B cell (primary cell): ENCODE measurements at regions not wholly inside any gene's neighbourhood (a gene's known extent, or its start where the extent isn't known, plus 50 kb on each side); places are given as distances from the start of the nearest gene placed in this dataset.

ENCODE experiments used
- ATAC-seq: fragments of 200-7000 bp; cut with Tn5 transposase; one replicate; pipeline ENCODE4 v1.10.0; 2021; ENCODE audit warnings: low read depth, mild to moderate bottlenecking, moderate number of reproducible peaks, moderate library complexity
- CTCF ChIA-PET: fragments of 350-600 bp; sonication (Branson Sonifier 250); formaldehyde crosslinking; loops from one replicate; lab custom pipeline; 2021; ENCODE audit warnings: antibody characterized with exemption, inconsistent platforms; lab: Charles Lee
- POLR2A ChIA-PET: fragments of 350-600 bp; sonication (Branson Sonifier 250); formaldehyde crosslinking; loops from one replicate; lab custom pipeline; 2021; ENCODE audit warnings: antibody characterized with exemption; lab: Charles Lee
- DNase-seq: peaks from one replicate; pipeline ENCODE4 v3.0.0; 2013
- H2AFZ ChIP-seq: 2 replicates; pipeline ENCODE4 v1.6.1; 2012; ENCODE audit warnings: mild to moderate bottlenecking, low read depth, low read length; ENCODE audit not compliant: insufficient read depth, poor library complexity, severe bottlenecking
- H3K27ac ChIP-seq, 2 donors: 1 replicate in 1 of 2; 2 replicates in 1 of 2; pipeline ENCODE4 v1.5.1; 2012 to 2013; ENCODE audit warnings: low read length in 2 of 2, mild to moderate bottlenecking in 2 of 2, moderate library complexity in 1 of 2
- H3K27me3 ChIP-seq, 4 experiments: fragments of 200-600 bp in 1 of 4; sonication (generic) in 1 of 4; replicated peaks in 1 of 4; 1 replicate in 2 of 4; 2 replicates in 2 of 4; pipeline versions ENCODE4 v1.6.1 to v1.7.0; 2013 to 2016; ENCODE audit warnings: low read length in 3 of 4, mild to moderate bottlenecking in 2 of 4, mixed read lengths in 1 of 4, moderate library complexity in 1 of 4; ENCODE audit not compliant: insufficient read depth in 4 of 4, control insufficient read depth in 3 of 4; ENCODE audit errors: control extremely low read depth in 1 of 4
- H3K36me3 ChIP-seq, 2 experiments: replicated peaks in 1 of 2; 1 replicate in 1 of 2; 2 replicates in 1 of 2; pipeline versions ENCODE4 v1.6.1 to v1.7.1; 2013; ENCODE audit warnings: low read length in 1 of 2; ENCODE audit not compliant: insufficient read depth in 2 of 2, control insufficient read depth in 1 of 2; ENCODE audit errors: control extremely low read depth in 1 of 2, extremely low read depth in 1 of 2
- H3K4me1 ChIP-seq, 2 donors: fragments of 200-600 bp in 1 of 2; sonication (generic) in 1 of 2; 1 replicate in 1 of 2; 2 replicates in 1 of 2; pipeline versions ENCODE4 v1.5.1 to v1.6.1; 2013 to 2017; ENCODE audit warnings: low read length in 2 of 2; ENCODE audit not compliant: control insufficient read depth in 2 of 2, insufficient read depth in 2 of 2
- H3K4me2 ChIP-seq: replicated peaks from 2 replicates; pipeline ENCODE3; 2012; ENCODE audit warnings: mild to moderate bottlenecking, low read depth, low read length; ENCODE audit not compliant: poor library complexity, severe bottlenecking
- H3K4me3 ChIP-seq, 5 experiments: fragments of 200-600 bp in 1 of 5; sonication (generic) in 1 of 5; 1 replicate in 3 of 5; 2 replicates in 2 of 5; pipeline versions ENCODE4 v1.5.1 to v1.7.0; 2011 to 2016; ENCODE audit warnings: low read length in 4 of 5, mild to moderate bottlenecking in 4 of 5, low read depth in 2 of 5, control low read depth in 1 of 5, moderate library complexity in 1 of 5; ENCODE audit not compliant: insufficient read depth in 1 of 5; ENCODE audit errors: control extremely low read depth in 1 of 5, extremely low read depth in 1 of 5
- H3K79me2 ChIP-seq: fragments of 200-600 bp; sonication (generic); one replicate; pipeline ENCODE4 v1.6.0; 2016; ENCODE audit warnings: low read length; ENCODE audit not compliant: control insufficient read depth, insufficient read depth
- H3K9ac ChIP-seq: fragments of 200-600 bp; sonication (generic); 2 replicates; pipeline ENCODE4 v1.6.1; 2017; ENCODE audit warnings: mild to moderate bottlenecking, low read length, moderate library complexity
- H3K9me3 ChIP-seq, 3 donors: one replicate each; pipeline versions ENCODE4 v1.6.1 to v1.7.1; 2013; ENCODE audit warnings: low read length in 2 of 3; ENCODE audit not compliant: control insufficient read depth in 2 of 3, insufficient read depth in 1 of 3; ENCODE audit errors: control extremely low read depth in 1 of 3
- H4K20me1 ChIP-seq: 2 replicates; pipeline ENCODE4 v1.6.0; 2012; ENCODE audit warnings: mild to moderate bottlenecking, low read length; ENCODE audit not compliant: insufficient read depth, control insufficient read depth, poor library complexity, severe bottlenecking
- H3K27ac Mint-ChIP-seq: one replicate; pipeline ENCODE4 v1.8.0; 2021; ENCODE audit warnings: mixed read lengths
- H3K27me3 Mint-ChIP-seq: one replicate; pipeline ENCODE4 v1.8.0; 2021; ENCODE audit warnings: mixed read lengths
- H3K4me1 Mint-ChIP-seq: one replicate; pipeline ENCODE4 v1.8.0; 2021; ENCODE audit warnings: mixed read lengths
- H3K4me3 Mint-ChIP-seq: one replicate; pipeline ENCODE4 v1.8.0; 2021; ENCODE audit warnings: mixed read lengths
- H3K9me3 Mint-ChIP-seq: one replicate; pipeline ENCODE4 v1.8.0; 2022; ENCODE audit warnings: mixed read lengths; ENCODE audit not compliant: insufficient read depth
- CTCF ChIP-seq: fragments of 200-600 bp; IDR thresholded peaks from one replicate; pipeline ENCODE4 v1.8.0; 2022; ENCODE audit warnings: antibody characterized with exemption, mild to moderate bottlenecking
- EZH2 ChIP-seq: IDR thresholded peaks from 2 replicates; pipeline ENCODE4 v1.6.1; 2012; ENCODE audit warnings: borderline replicate concordance, low read depth, mild to moderate bottlenecking, moderate library complexity, low read length; ENCODE audit not compliant: insufficient read depth, poor library complexity, severe bottlenecking
- WGBS: methylation state at CpG from one replicate; pipeline ENCODE4 v1.1.5; 2013; ENCODE audit warnings: missing lambda C conversion rate; ENCODE audit not compliant: insufficient coverage; 5-methylcytosine and 5-hydroxymethylcytosine counted together
- intact Hi-C: fragments of 100-400 bp; cut with micrococcal nuclease; formaldehyde crosslinking; loops from one replicate; pipeline ENCODE4 v1.10.0; 2022

GRCh38 chr3:87855211-87855610 is 203.6 kb downstream of the CGGBP1 start:
- peaks cover 0 to 2% (median 0%) of the 10 kb centered on the region in 3 donors for H3K9me3 ChIP-seq
- no CpG with 5 or more reads among the region's 1 CpG for WGBS
- peaks cover 5% of the 10 kb centered on the region for H3K27me3 Mint-ChIP-seq
- intact Hi-C loops = no loop called here
- peaks cover 11% of the 10 kb centered on the region for H3K4me1 Mint-ChIP-seq
- no peaks in the 10 kb centered on the region for H3K9me3 Mint-ChIP-seq
- H2AFZ ChIP-seq = no peak overlapping the region
- no peak overlapping the region for H3K4me3 Mint-ChIP-seq
- no peak overlapping the region for H3K4me3 ChIP-seq
- no peaks in the 10 kb centered on the region for H3K79me2 ChIP-seq
- H3K4me2 ChIP-seq = no peak overlapping the region
- no peak overlapping the region for H3K9ac ChIP-seq
- ATAC-seq (no peak), DNase-seq (no peak)
- H3K27ac ChIP-seq = no peak overlapping the region
- no peaks in the 10 kb centered on the region for H4K20me1 ChIP-seq
- ChIA-PET CTCF (no interaction called here), POLR2A (no interaction called here)
- TF ChIP-seq EZH2 = no peak
- TF ChIP-seq CTCF = no peak
- no peaks in the 10 kb centered on the region for H3K36me3 ChIP-seq
- peaks cover 0 to 6% of the 10 kb centered on the region in 2 donors for H3K4me1 ChIP-seq
- no peak overlapping the region for H3K27ac Mint-ChIP-seq
- no peaks in the 10 kb centered on the region for H3K27me3 ChIP-seq

GRCh38 chr3:87848003-87848402 is 210.8 kb downstream of the CGGBP1 start:
- Mint-ChIP-seq H3K27ac (no peak overlapping the region), H3K4me1 (peaks cover 6% of the 10 kb centered on the region), H3K27me3 (no peaks in the 10 kb centered on the region), H3K9me3 (no peaks in the 10 kb centered on the region), H3K4me3 (no peak overlapping the region)
- Histone ChIP-seq H3K4me1 (peaks cover 0 to 3% of the 10 kb centered on the region in 2 donors), H3K4me2 (no peak overlapping the region), H3K9ac (no peak overlapping the region), H3K27ac (no peak overlapping the region), H3K9me3 (peaks cover 0 to 2% (median 0%) of the 10 kb centered on the region in 3 donors), H3K36me3 (no peaks in the 10 kb centered on the region), H3K27me3 (no peaks in the 10 kb centered on the region), H3K79me2 (no peaks in the 10 kb centered on the region), H4K20me1 (no peaks in the 10 kb centered on the region), H2AFZ (no peak overlapping the region), H3K4me3 (no peak overlapping the region)
- TF ChIP-seq EZH2 = no peak
- TF ChIP-seq CTCF = no peak
- WGBS = 26% methylated on average over 2 of the region's 2 CpGs
- ChIA-PET CTCF (no interaction called here), POLR2A (no interaction called here)
- ATAC-seq = peak; percentile 31
- no peak for DNase-seq
- intact Hi-C loops = no loop called here
